LHCN-M2 (cell line): ENCODE measurements at regions not wholly inside any gene's neighbourhood (a gene's known extent, or its start where the extent isn't known, plus 50 kb on each side); places are given as distances from the start of the nearest gene placed in this dataset.
"Not testable (repeated sequence)": the region's sequence is repeated elsewhere in the genome, so short reads cannot be mapped to it uniquely, and the experiment has no call there.

ENCODE experiments used
- DNase-seq: peaks from one replicate; pipeline ENCODE4 v3.0.0-alpha.2; 2012; ENCODE audit warnings: low read depth

- no peak for DNase-seq
Observed at GRCh38 chr2:16189836-16190160, 249.4 kb downstream of the MYCN start.

GRCh38 chr2:16189029-16189835 lies 248.9 kb downstream of the MYCN start:
- DNase-seq = no peak

GRCh38 chr2:16188261-16188890 lies 248.0 kb downstream of the MYCN start:
- DNase-seq = no peak

- no peak for DNase-seq
Observed at GRCh38 chr2:16187482-16187817, 247.1 kb downstream of the MYCN start.

GRCh38 chr2:16186661-16187481 lies 246.5 kb downstream of the MYCN start:
- DNase-seq = no peak

GRCh38 chr2:16185801-16186272 lies 245.5 kb downstream of the MYCN start:
- no peak for DNase-seq

- no peak for DNase-seq
Observed at GRCh38 chr2:16184945-16185660, 244.8 kb downstream of the MYCN start.

- DNase-seq = no peak
Observed at GRCh38 chr2:16184341-16184890, 244.1 kb downstream of the MYCN start.

- DNase-seq = no peak
Observed at GRCh38 chr2:16183345-16183744, 243.0 kb downstream of the MYCN start.

GRCh38 chr2:16182841-16183240 lies 242.5 kb downstream of the MYCN start:
- no peak for DNase-seq

- not testable (repeated sequence) for DNase-seq
Observed at GRCh38 chr2:16182311-16182815, 242.0 kb downstream of the MYCN start.

- no peak for DNase-seq
Observed at GRCh38 chr2:16181741-16182090, 241.4 kb downstream of the MYCN start.

GRCh38 chr2:16181062-16181740 lies 240.9 kb downstream of the MYCN start:
- no peak for DNase-seq

- no peak for DNase-seq
Observed at GRCh38 chr2:16180631-16181030, 240.3 kb downstream of the MYCN start.

GRCh38 chr2:16179701-16180416 lies 239.5 kb downstream of the MYCN start:
- no peak for DNase-seq

GRCh38 chr2:16178551-16179130 lies 238.3 kb downstream of the MYCN start:
- no peak for DNase-seq

GRCh38 chr2:16177671-16178180 lies 237.4 kb downstream of the MYCN start:
- no peak for DNase-seq

GRCh38 chr2:16176971-16177480 lies 236.7 kb downstream of the MYCN start:
- no peak for DNase-seq

GRCh38 chr2:16175247-16175825 lies 235.0 kb downstream of the MYCN start:
- DNase-seq = no peak
